ENCODE measurements at regions not wholly inside any gene's neighbourhood (a gene's known extent, or its start where the extent isn't known, plus 50 kb on each side); places are given as distances from the start of the nearest gene placed in this dataset.

DNA sequence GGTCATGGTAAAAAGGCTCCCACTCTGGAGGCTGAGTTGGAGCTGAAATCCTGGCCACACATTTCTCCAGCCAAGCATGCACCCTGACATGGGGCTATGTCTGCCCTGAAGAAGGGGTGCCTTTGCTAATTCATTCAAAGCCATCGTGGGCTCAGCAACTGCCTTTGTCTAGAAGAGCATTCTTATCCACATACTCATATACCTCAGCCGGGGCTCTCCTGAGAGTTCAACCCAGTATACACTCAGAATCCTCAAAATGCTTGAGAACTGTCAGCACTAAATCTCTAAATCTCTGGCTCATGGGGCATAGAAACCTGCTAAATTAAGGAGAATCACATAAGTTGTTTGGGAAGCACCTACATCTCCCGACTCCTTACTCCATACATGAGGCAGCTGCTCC, 89.3 kb downstream of the MRPL32 start:
- no peak overlapping the region for H3K4me3 ChIP-seq (ENCODE audit: low read depth, low read length)
- no peak for DNase-seq (ENCODE audit: low read depth)
- TF ChIP-seq, protein P1, sequence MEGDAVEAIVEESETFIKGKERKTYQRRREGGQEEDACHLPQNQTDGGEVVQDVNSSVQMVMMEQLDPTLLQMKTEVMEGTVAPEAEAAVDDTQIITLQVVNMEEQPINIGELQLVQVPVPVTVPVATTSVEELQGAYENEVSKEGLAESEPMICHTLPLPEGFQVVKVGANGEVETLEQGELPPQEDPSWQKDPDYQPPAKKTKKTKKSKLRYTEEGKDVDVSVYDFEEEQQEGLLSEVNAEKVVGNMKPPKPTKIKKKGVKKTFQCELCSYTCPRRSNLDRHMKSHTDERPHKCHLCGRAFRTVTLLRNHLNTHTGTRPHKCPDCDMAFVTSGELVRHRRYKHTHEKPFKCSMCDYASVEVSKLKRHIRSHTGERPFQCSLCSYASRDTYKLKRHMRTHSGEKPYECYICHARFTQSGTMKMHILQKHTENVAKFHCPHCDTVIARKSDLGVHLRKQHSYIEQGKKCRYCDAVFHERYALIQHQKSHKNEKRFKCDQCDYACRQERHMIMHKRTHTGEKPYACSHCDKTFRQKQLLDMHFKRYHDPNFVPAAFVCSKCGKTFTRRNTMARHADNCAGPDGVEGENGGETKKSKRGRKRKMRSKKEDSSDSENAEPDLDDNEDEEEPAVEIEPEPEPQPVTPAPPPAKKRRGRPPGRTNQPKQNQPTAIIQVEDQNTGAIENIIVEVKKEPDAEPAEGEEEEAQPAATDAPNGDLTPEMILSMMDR (IDR thresholded peaks at IDR 0.05; ENCODE audit: insufficient read depth, low read depth, low read length), result no peak

DNA sequence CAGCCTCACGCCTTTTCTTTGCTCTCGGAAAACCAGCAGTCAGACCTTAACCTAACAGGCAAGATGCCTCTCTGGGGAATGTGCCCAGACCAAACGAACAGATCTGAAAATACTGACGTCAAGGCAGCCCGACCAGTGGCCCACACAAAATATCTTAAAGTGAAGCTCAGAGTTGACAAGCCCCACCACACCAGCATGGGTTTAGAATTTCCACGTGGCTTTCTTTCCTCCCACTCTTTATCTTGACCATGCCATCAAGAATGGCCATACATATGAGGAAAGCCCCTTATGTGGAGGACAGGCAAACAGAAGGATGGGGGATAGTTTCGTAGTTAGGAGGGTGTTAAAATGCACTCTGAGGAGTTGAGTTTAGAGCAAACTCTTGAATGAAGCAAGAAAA, 89.8 kb downstream of the MRPL32 start:
- no peak for DNase-seq (ENCODE audit: low read depth)
- TF ChIP-seq, protein P1 (IDR thresholded peaks at IDR 0.05; ENCODE audit: insufficient read depth, low read depth, low read length), result no peak
- H3K4me3 ChIP-seq (ENCODE audit: low read depth, low read length), result no peak overlapping the region

DNA sequence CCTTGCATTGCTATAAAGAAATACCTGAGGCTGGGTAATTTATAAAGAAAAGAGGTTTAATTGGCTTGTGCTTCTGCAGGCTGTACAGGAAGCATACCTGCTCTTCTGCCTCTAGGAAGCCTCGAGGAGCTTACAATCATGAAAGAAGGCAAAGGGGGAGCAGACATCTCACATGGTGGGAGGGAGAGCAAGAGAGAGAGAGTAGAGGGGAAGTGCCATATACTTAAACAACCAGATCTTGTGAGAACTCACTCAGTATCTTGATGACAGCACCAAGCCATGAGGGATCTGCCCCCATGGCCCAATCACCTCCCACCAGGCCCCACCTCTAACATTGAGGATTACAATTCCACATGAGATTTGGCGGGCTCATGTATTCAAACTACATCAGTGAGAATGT, 79.1 kb upstream of the HECW1 start:
- H3K4me3 ChIP-seq (ENCODE audit: low read depth, low read length), result no peak overlapping the region
- no peak for DNase-seq (ENCODE audit: low read depth)
- TF ChIP-seq, protein P1 (IDR thresholded peaks at IDR 0.05; ENCODE audit: insufficient read depth, low read depth, low read length), result no peak

DNA sequence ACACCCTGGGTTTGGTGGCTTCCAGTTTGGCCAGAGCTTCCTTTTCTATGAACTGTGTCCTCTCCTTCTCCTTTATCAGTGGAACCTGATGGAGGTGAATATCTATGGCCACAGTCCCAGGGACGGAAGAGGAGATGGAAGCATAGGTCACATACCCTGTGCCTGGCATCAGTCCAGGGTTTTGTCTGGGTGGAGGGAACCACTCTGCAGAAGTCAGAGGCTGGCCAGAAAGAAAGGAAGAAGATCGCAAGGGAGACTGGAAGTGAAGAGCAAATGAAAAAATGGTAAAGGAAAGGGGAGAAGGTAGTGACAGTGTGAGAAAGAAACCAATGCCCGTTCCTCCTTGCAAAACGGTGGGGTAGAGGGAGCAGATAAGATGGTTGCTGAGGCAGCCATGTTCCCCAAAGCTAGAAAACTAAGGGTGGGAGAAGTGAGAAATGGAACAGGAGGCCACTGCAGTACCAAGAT, 77.9 kb upstream of the HECW1 start:
- TF ChIP-seq, protein P1 (IDR thresholded peaks at IDR 0.05; ENCODE audit: insufficient read depth, low read depth, low read length), result no peak
- DNase-seq (ENCODE audit: low read depth), result no peak
- H3K4me3 ChIP-seq (ENCODE audit: low read depth, low read length), result no peak overlapping the region

DNA sequence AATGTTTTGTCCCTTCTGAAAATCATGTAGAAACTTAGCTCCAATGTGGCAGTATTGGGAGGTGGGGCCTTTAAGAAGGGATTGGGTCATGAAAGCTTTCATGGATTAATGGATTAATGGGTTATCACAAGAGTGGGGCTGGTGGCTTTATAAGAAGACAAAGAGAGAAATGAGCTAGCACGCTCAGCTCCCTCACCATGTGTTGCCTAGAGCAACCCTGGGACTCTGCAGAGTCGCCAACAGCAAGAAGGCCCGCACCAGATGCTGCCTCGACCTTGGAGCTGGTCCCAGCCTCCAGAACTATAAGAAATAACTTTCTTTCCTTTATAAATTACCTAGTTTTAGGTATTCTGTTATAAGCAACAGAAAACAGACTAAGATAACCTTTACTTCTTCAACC, 74.9 kb upstream of the HECW1 start:
- H3K4me3 ChIP-seq (ENCODE audit: low read depth, low read length), result no peak overlapping the region
- no peak for DNase-seq (ENCODE audit: low read depth)
- TF ChIP-seq, protein P1 (IDR thresholded peaks at IDR 0.05; ENCODE audit: insufficient read depth, low read depth, low read length), result no peak

DNA sequence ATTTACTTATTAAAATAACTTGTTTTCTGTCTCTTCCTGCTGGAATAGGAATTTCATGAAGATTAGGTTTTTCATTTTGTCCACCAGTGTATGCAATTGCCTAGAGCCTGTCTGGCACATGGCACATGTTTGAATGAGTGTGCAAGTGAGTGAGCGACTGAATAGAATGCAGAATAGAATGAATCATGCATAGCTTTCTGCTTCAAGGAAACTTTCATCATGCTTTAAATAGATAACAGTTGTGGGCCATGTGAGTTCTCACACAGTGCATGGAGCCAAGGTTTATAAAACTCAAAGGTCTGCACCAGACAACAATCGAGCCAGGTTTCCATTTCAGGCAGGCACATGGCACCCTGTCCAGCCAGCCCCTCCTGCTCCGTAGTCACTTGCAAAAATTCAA, 74.2 kb upstream of the HECW1 start:
- no peak overlapping the region for H3K4me3 ChIP-seq (ENCODE audit: low read depth, low read length)
- peak; percentile 45 for DNase-seq (ENCODE audit: low read depth)
- TF ChIP-seq, protein P1 (IDR thresholded peaks at IDR 0.05; ENCODE audit: insufficient read depth, low read depth, low read length), result no peak

DNA sequence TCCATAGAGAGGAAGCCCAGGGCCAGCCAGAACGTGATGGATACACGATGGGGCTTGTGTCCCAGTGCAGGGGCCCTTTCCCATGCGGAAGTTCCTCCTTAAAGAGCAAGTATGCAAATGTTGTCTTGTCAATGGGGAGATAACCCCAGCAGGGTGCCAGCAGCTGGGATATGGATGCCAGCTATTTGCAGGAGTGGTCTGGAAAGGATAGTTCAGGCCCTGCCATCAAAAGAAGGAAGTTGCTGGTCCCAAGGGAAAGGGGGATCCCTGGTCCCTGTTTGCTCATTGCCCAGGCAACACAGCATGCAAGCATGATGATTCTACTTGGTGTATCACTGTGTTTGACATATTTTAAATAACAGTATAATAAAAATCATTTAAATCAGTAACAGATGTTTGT, 73.1 kb upstream of the HECW1 start:
- H3K4me3 ChIP-seq (ENCODE audit: low read depth, low read length), result no peak overlapping the region
- TF ChIP-seq, protein P1 (IDR thresholded peaks at IDR 0.05; ENCODE audit: insufficient read depth, low read depth, low read length), result no peak
- peak; percentile 47 for DNase-seq (ENCODE audit: low read depth)

Data from fibroblast of villous mesenchyme (primary cell).